A673 (cell line): ENCODE measurements at regions not wholly inside any gene's neighbourhood (a gene's known extent, or its start where the extent isn't known, plus 50 kb on each side); places are given as distances from the start of the nearest gene placed in this dataset.
"Not testable (repeated sequence)": the region's sequence is repeated elsewhere in the genome, so short reads cannot be mapped to it uniquely, and the experiment has no call there.

ENCODE experiments used
- BruUV-seq: library from RNA; stranded (reverse); fragments of 400-500 nt; replicated peaks from 2 replicates; lab custom pipeline; 2021; lab: Mats Ljungman, UMichigan
- CTCF ChIA-PET: fragments of 300-600 bp; sonication (Branson Sonifier 250); formaldehyde crosslinking; loops from one replicate; lab custom pipeline; 2022; ENCODE audit warnings: antibody characterized with exemption; lab: Charles Lee
- POLR2A ChIA-PET: fragments of 300-600 bp; sonication (Branson Sonifier 250); formaldehyde crosslinking; loops from one replicate; lab custom pipeline; 2022; ENCODE audit warnings: antibody characterized with exemption; ENCODE audit not compliant: low non-redundant PET; lab: Charles Lee
- DNase-seq: peaks from one replicate; pipeline ENCODE4 v3.0.0-alpha.2; 2015; ENCODE audit warnings: low spot score
- H3K27ac ChIP-seq: fragments of 200-600 bp; sonication (generic); 2 replicates; pipeline ENCODE4 v1.5.1; 2016; ENCODE audit warnings: mixed run types, low read depth, mild to moderate bottlenecking, mixed read lengths, antibody characterized with exemption, low read length; ENCODE audit not compliant: poor library complexity, severe bottlenecking
- H3K27me3 ChIP-seq: fragments of 200-600 bp; sonication (generic); replicated peaks from 2 replicates; pipeline ENCODE4 v1.6.1; 2017; ENCODE audit warnings: mixed run types, low read depth, mild to moderate bottlenecking, mixed read lengths, antibody characterized with exemption, low read length; ENCODE audit not compliant: insufficient read depth, poor library complexity
- H3K36me3 ChIP-seq: fragments of 200-600 bp; sonication (generic); 2 replicates; pipeline ENCODE4 v1.6.1; 2016; ENCODE audit warnings: mixed run types, mild to moderate bottlenecking, mixed read lengths, antibody characterized with exemption, low read length; ENCODE audit not compliant: insufficient read depth, poor library complexity, severe bottlenecking
- H3K4me1 ChIP-seq: fragments of 200-600 bp; sonication (generic); 2 replicates; pipeline ENCODE4 v1.6.1; 2017; ENCODE audit warnings: mixed run types, mild to moderate bottlenecking, mixed read lengths, antibody characterized with exemption, low read length; ENCODE audit not compliant: insufficient read depth, poor library complexity, severe bottlenecking
- H3K4me3 ChIP-seq: fragments of 200-600 bp; sonication (generic); 2 replicates; pipeline ENCODE4 v1.5.1; 2016; ENCODE audit warnings: low read depth, mixed run types, mild to moderate bottlenecking, mixed read lengths, low read length; ENCODE audit not compliant: poor library complexity, severe bottlenecking
- H3K9me3 ChIP-seq: fragments of 200-600 bp; sonication (generic); 2 replicates; pipeline ENCODE4 v1.6.1; 2016; ENCODE audit warnings: mixed run types, low read depth, mild to moderate bottlenecking, mixed read lengths, antibody characterized with exemption, low read length; ENCODE audit not compliant: poor library complexity, severe bottlenecking
- CTCF ChIP-seq: fragments of 300-800, 200-600 bp; sonication (generic); conservative IDR thresholded peaks from 2 replicates; pipeline ENCODE4 v1.5.1; 2017; ENCODE audit warnings: low read depth, mild to moderate bottlenecking, antibody characterized with exemption, low read length, moderate library complexity, mixed read lengths
- EZH2 ChIP-seq: fragments of 200-600 bp; sonication (generic); IDR thresholded peaks from 2 replicates; pipeline ENCODE4 v1.6.1; 2017; ENCODE audit warnings: borderline replicate concordance, low read depth, mild to moderate bottlenecking, mixed read lengths, antibody characterized with exemption, low read length; ENCODE audit not compliant: poor library complexity, severe bottlenecking
- intact Hi-C: fragments of 100-400 bp; cut with micrococcal nuclease; formaldehyde crosslinking; loops from one replicate; pipeline ENCODE4 v1.10.0; 2022; ENCODE audit not compliant: unreplicated experiment

GRCh38 chr7:38331853-38332595 lies 58.6 kb upstream of the TARP start:
- H3K9me3 ChIP-seq, BruUV-seq, H3K27me3 ChIP-seq, intact Hi-C loops, H3K27ac ChIP-seq, DNase-seq, POLR2A ChIA-PET, H3K4me3 ChIP-seq, CTCF ChIA-PET, H3K36me3 ChIP-seq: not testable (repeated sequence)
- peaks cover 19% of the 10 kb centered on the region for H3K4me1 ChIP-seq

GRCh38 chr7:38330861-38331621 lies 57.6 kb upstream of the TARP start:
- H3K27me3 ChIP-seq, result no peaks in the 10 kb centered on the region
- H3K27ac ChIP-seq, result no peak overlapping the region
- no TSS peak for BruUV-seq
- peak; percentile 48 for TF ChIP-seq CTCF
- no peak for TF ChIP-seq EZH2
- no peaks in the 10 kb centered on the region for H3K36me3 ChIP-seq
- POLR2A ChIA-PET, result no interaction called here
- no peaks in the 10 kb centered on the region for H3K9me3 ChIP-seq
- no peak overlapping the region for H3K4me3 ChIP-seq
- peak; percentile 30 for DNase-seq
- intact Hi-C loops, result no loop called here
- CTCF ChIA-PET, result interaction anchor here (0.6 kb wide), 1 partner anchor 12 kb away, joined by 3 read pairs; no protein-coding TSS in a partner anchor
- H3K4me1 ChIP-seq, result peaks cover 22% of the 10 kb centered on the region

GRCh38 chr7:38330039-38330438 lies 56.6 kb upstream of the TARP start:
- intact Hi-C loops, result no loop called here
- Histone ChIP-seq H3K27me3 (no peaks in the 10 kb centered on the region), H3K4me1 (peaks cover 22% of the 10 kb centered on the region), H3K27ac (no peak overlapping the region), H3K36me3 (no peaks in the 10 kb centered on the region), H3K4me3 (no peak overlapping the region), H3K9me3 (no peaks in the 10 kb centered on the region)
- DNase-seq, result no peak
- POLR2A ChIA-PET, result no interaction called here
- no peak for TF ChIP-seq EZH2
- TF ChIP-seq CTCF, result no peak
- BruUV-seq, result no TSS peak
- CTCF ChIA-PET, result interaction anchor here (1.1 kb wide), 1 partner anchor 114 kb away, joined by 3 read pairs; no protein-coding TSS in a partner anchor
